Right kidney (tissue), 1 donor: ENCODE measurements at regions not wholly inside any gene's neighbourhood (a gene's known extent, or its start where the extent isn't known, plus 50 kb on each side); places are given as distances from the start of the nearest gene placed in this dataset.

Experiments used
- DNase-seq: peaks from one replicate; pipeline ENCODE4 v3.0.0-alpha.2; 2016

GRCh38 chr9:90002397-90003271 lies 397.8 kb downstream of the GADD45G start:
- DNase-seq: no peak

GRCh38 chr9:90005388-90005787 lies 400.6 kb downstream of the GADD45G start:
- no peak for DNase-seq

- no peak for DNase-seq
Measured at GRCh38 chr9:90007516-90008440, 403.0 kb downstream of the GADD45G start.

GRCh38 chr9:90009447-90009846 lies 404.6 kb downstream of the GADD45G start:
- DNase-seq: no peak

- no peak for DNase-seq
Measured at GRCh38 chr9:90010793-90011192, 406.0 kb downstream of the GADD45G start.

GRCh38 chr9:90012949-90013348 lies 408.1 kb downstream of the GADD45G start:
- DNase-seq: no peak

- no peak for DNase-seq
Measured at GRCh38 chr9:90013778-90014177, 409.0 kb downstream of the GADD45G start.

GRCh38 chr9:90014421-90014820 lies 409.6 kb downstream of the GADD45G start:
- DNase-seq: no peak

GRCh38 chr9:90016272-90016671 lies 411.5 kb downstream of the GADD45G start:
- DNase-seq: no peak

GRCh38 chr9:90017679-90018078 lies 412.9 kb downstream of the GADD45G start:
- DNase-seq: no peak

- DNase-seq: no peak
Measured at GRCh38 chr9:90018688-90019087, 413.9 kb downstream of the GADD45G start.

GRCh38 chr9:90019626-90020025 lies 414.8 kb downstream of the GADD45G start:
- no peak for DNase-seq

GRCh38 chr9:90020276-90020871 lies 415.6 kb downstream of the GADD45G start:
- no peak for DNase-seq

GRCh38 chr9:90021216-90021906 lies 416.5 kb downstream of the GADD45G start:
- DNase-seq: no peak

GRCh38 chr9:90022474-90022873 lies 417.7 kb downstream of the GADD45G start:
- DNase-seq: no peak

GRCh38 chr9:90023861-90024260 lies 419.0 kb downstream of the GADD45G start:
- DNase-seq: no peak

GRCh38 chr9:90024409-90024808 lies 419.6 kb downstream of the GADD45G start:
- DNase-seq: no peak

GRCh38 chr9:90024823-90025222 lies 420.0 kb downstream of the GADD45G start:
- DNase-seq: no peak

- no peak for DNase-seq
Measured at GRCh38 chr9:90025816-90026215, 421.0 kb downstream of the GADD45G start.

GRCh38 chr9:90027296-90027790 lies 422.5 kb downstream of the GADD45G start:
- no peak for DNase-seq

- DNase-seq: no peak
Measured at GRCh38 chr9:90029386-90029785, 424.6 kb downstream of the GADD45G start.

GRCh38 chr9:90029996-90030395 lies 425.2 kb downstream of the GADD45G start:
- no peak for DNase-seq
